ENCODE measurements at regions not wholly inside any gene's neighbourhood (a gene's known extent, or its start where the extent isn't known, plus 50 kb on each side); places are given as distances from the start of the nearest gene placed in this dataset.

DNA sequence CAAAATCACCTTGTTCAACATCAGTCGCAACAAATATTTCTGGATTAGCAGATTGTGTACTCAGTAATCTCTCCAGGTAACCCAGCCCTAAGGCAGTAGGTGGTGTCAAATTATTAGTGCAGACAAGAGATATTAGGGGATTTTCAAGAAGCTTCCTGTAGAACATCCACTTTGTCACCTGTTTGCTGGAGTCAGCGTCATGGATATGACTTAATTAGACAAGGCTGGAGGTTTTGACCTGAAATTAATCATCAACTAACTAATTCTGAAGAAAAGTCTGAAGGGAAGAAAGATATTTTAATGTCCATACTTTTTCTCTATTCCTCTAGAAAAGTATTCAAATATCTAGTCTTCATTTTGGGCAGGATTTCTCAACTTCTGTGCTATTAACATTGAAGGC lies 91.4 kb upstream of the CCDC112 start:
- Histone ChIP-seq H3K9me3 (replicated peaks; ENCODE audit: control insufficient read depth, insufficient read depth, low read length) (no peaks in the 10 kb centered on the region), H4K20me1 (ENCODE audit: control insufficient read depth, insufficient read depth) (no peaks in the 10 kb centered on the region), H3K36me3 (ENCODE audit: control insufficient read depth in 2 of 2, insufficient read depth in 2 of 2, low read length in 1 of 2) (no peaks in the 10 kb centered on the region), H3K27me3 (replicated peaks in 1 of 2; ENCODE audit: control insufficient read depth in 2 of 2, insufficient read depth in 2 of 2, low read length in 1 of 2) (no peaks in the 10 kb centered on the region), H3K4me3 (no peak overlapping the region), H3K27ac (ENCODE audit: control insufficient read depth, insufficient read depth) (no peak overlapping the region), H3K79me2 (ENCODE audit: control insufficient read depth, insufficient read depth, low read length) (no peaks in the 10 kb centered on the region), H3K4me2 (ENCODE audit: control insufficient read depth, insufficient read depth) (no peak overlapping the region), H3K4me1 (ENCODE audit: control insufficient read depth, insufficient read depth, low read length) (peaks cover 4% of the 10 kb centered on the region; the same call in 1 of the 2 replicates), H3K9ac (ENCODE audit: control insufficient read depth, insufficient read depth, low read length) (no peak overlapping the region), H2AFZ (ENCODE audit: control insufficient read depth, low read depth, low read length) (no peak overlapping the region)
- intact Hi-C loops (cut with micrococcal nuclease; ENCODE audit: unreplicated experiment): no loop called here
- ChIA-PET POLR2A (interaction anchor here (0.6 to 2.6 kb wide), 2 partner anchors 9 to 12 kb away, joined by 3 to 10 read pairs; no protein-coding TSS in a partner anchor), SMC1A (ENCODE audit: uncharacterized antibody, unreplicated experiment) (interaction anchor here (1.4 to 5.5 kb wide), 5 partner anchors 9 to 186 kb away, joined by 3 to 38 read pairs (median 5); no protein-coding TSS in a partner anchor), RAD21 (ENCODE audit: unreplicated experiment) (interaction anchor here (0.9 to 2.0 kb wide), 4 partner anchors 10 to 76 kb away, joined by 3 to 5 read pairs (median 3); no protein-coding TSS in a partner anchor), CTCF (interaction anchor here (0.8 to 2.8 kb wide), 2 partner anchors 12 to 158 kb away, joined by 3 to 8 read pairs; no protein-coding TSS in a partner anchor)
- WGBS (ENCODE audit: insufficient coverage, insufficient replicate concordance, low lambda C conversion rate, missing lambda C conversion rate): 91% methylated on average over 2 of the region's 2 CpGs
- FAIRE-seq (no peak), ATAC-seq (0 out of 3 replicates have a peak, but pooled peaks have one; percentile 36), DNase-seq (ENCODE audit: low read depth, low spot score) (no peak)
- TF ChIP-seq, protein P1, sequence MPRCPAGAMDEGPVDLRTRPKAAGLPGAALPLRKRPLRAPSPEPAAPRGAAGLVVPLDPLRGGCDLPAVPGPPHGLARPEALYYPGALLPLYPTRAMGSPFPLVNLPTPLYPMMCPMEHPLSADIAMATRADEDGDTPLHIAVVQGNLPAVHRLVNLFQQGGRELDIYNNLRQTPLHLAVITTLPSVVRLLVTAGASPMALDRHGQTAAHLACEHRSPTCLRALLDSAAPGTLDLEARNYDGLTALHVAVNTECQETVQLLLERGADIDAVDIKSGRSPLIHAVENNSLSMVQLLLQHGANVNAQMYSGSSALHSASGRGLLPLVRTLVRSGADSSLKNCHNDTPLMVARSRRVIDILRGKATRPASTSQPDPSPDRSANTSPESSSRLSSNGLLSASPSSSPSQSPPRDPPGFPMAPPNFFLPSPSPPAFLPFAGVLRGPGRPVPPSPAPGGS (IDR thresholded peaks at IDR 0.05; ENCODE audit: borderline replicate concordance, insufficient read depth, low read depth, low read length, poor library complexity, severe bottlenecking): no peak
- BruUV-seq (replicated peaks): no TSS peak
- in situ Hi-C loops (cut with MboI): no loop called here

DNA sequence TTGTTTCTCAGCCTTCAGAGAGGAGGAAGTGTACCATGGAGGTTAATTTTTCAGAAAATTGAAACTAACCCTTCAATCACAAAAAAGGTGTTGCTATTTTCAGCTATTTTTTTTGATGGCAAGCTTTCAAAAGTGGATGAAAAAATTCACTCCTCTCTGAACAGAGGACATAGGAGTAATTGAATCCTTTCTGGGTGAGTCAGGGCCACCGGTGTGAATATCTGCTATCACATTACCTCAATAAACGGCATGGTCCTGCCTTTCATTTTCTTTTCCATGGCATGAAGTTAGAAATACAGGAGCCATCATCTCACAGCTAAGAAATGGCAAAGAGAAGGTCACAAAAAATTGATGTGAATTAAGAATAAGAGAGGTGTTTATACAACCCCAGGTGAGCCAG lies 90.2 kb upstream of the CCDC112 start:
- no TSS peak for BruUV-seq (replicated peaks)
- intact Hi-C loops (cut with micrococcal nuclease; ENCODE audit: unreplicated experiment): no loop called here

More for the DNA sequence above, 90.2 kb upstream of the CCDC112 start:
- H3K36me3 ChIP-seq (ENCODE audit: control insufficient read depth in 2 of 2, insufficient read depth in 2 of 2, low read length in 1 of 2): no peaks in the 10 kb centered on the region
- FAIRE-seq (no peak), DNase-seq (ENCODE audit: low read depth, low spot score) (no peak), ATAC-seq (peak; percentile 44; the same call in 2 of the 3 replicates)
- WGBS (ENCODE audit: insufficient coverage, insufficient replicate concordance, low lambda C conversion rate, missing lambda C conversion rate): 78% methylated on average over 2 of the region's 2 CpGs
- no peaks in the 10 kb centered on the region for H3K79me2 ChIP-seq (ENCODE audit: control insufficient read depth, insufficient read depth, low read length)
- peaks cover 4% of the 10 kb centered on the region; the same call in 1 of the 2 replicates for H3K4me1 ChIP-seq (ENCODE audit: control insufficient read depth, insufficient read depth, low read length)
- H3K9me3 ChIP-seq (replicated peaks; ENCODE audit: control insufficient read depth, insufficient read depth, low read length): no peaks in the 10 kb centered on the region
- no peak overlapping the region for H3K9ac ChIP-seq (ENCODE audit: control insufficient read depth, insufficient read depth, low read length)
- ChIA-PET POLR2A (interaction anchor here (0.6 to 2.6 kb wide), 3 partner anchors 11 to 157 kb away, joined by 3 to 10 read pairs (median 3); no protein-coding TSS in a partner anchor), SMC1A (ENCODE audit: uncharacterized antibody, unreplicated experiment) (interaction anchor here (0.6 to 5.5 kb wide), 8 partner anchors 8 to 137 kb away, joined by 3 to 38 read pairs (median 4); no protein-coding TSS in a partner anchor), RAD21 (ENCODE audit: unreplicated experiment) (interaction anchor here (0.8 to 2.0 kb wide), 3 partner anchors 14 to 157 kb away, joined by 3 to 5 read pairs (median 3); no protein-coding TSS in a partner anchor), CTCF (interaction anchor here (1.6 to 2.3 kb wide), 2 partner anchors 9 to 189 kb away, joined by 7 read pairs; no protein-coding TSS in a partner anchor)
- no peaks in the 10 kb centered on the region for H3K27me3 ChIP-seq (replicated peaks in 1 of 2; ENCODE audit: control insufficient read depth in 2 of 2, insufficient read depth in 2 of 2, low read length in 1 of 2)
- peak overlapping the region; percentile 30; the same call in 1 of the 2 replicates for H3K4me2 ChIP-seq (ENCODE audit: control insufficient read depth, insufficient read depth)
- TF ChIP-seq, protein P2, sequence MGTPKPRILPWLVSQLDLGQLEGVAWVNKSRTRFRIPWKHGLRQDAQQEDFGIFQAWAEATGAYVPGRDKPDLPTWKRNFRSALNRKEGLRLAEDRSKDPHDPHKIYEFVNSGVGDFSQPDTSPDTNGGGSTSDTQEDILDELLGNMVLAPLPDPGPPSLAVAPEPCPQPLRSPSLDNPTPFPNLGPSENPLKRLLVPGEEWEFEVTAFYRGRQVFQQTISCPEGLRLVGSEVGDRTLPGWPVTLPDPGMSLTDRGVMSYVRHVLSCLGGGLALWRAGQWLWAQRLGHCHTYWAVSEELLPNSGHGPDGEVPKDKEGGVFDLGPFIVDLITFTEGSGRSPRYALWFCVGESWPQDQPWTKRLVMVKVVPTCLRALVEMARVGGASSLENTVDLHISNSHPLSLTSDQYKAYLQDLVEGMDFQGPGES (IDR thresholded peaks at IDR 0.05): no peak
- TF ChIP-seq ETV6 (conservative IDR thresholded peaks at IDR 0.05 in 1 of 2, IDR thresholded peaks at IDR 0.05 in 1 of 2; ENCODE audit: borderline replicate concordance in 1 of 2, low read depth in 1 of 2) (no peak), ZNF24 (IDR thresholded peaks at IDR 0.05) (no peak), MEF2B (IDR thresholded peaks at IDR 0.05; ENCODE audit: partially characterized antibody, poor library complexity, severe bottlenecking) (peak; percentile 21)
- no peak overlapping the region for H3K4me3 ChIP-seq
- in situ Hi-C loops (cut with MboI): no loop called here
- no peak overlapping the region for H3K27ac ChIP-seq (ENCODE audit: control insufficient read depth, insufficient read depth)
- H2AFZ ChIP-seq (ENCODE audit: control insufficient read depth, low read depth, low read length): no peak overlapping the region
- no peaks in the 10 kb centered on the region for H4K20me1 ChIP-seq (ENCODE audit: control insufficient read depth, insufficient read depth)

Data from GM12878 (cell line).